Muscle layer of duodenum (tissue), 2 donors: ENCODE measurements at regions not wholly inside any gene's neighbourhood (a gene's known extent, or its start where the extent isn't known, plus 50 kb on each side); places are given as distances from the start of the nearest gene placed in this dataset.
"Not testable (repeated sequence)": the region's sequence is repeated elsewhere in the genome, so short reads cannot be mapped to it uniquely, and the experiment has no call there.

Experiments
- H3K27ac ChIP-seq: one replicate; pipeline ENCODE4 v1.7.0; 2013; ENCODE audit warnings: mild to moderate bottlenecking, low read length
- H3K27me3 ChIP-seq: one replicate; pipeline ENCODE4 v1.7.0; 2013; ENCODE audit warnings: low read depth, mild to moderate bottlenecking, control low read depth, low read length
- H3K36me3 ChIP-seq, 2 donors: one replicate each; pipeline ENCODE4 v1.7.0; 2013; ENCODE audit warnings: low read length in 2 of 2, control low read depth in 1 of 2, mild to moderate bottlenecking in 1 of 2; ENCODE audit not compliant: insufficient read depth in 2 of 2, control insufficient read depth in 1 of 2
- H3K4me1 ChIP-seq, 2 donors: one replicate each; pipeline ENCODE4 v1.7.0; 2013; ENCODE audit warnings: low read length in 2 of 2, mild to moderate bottlenecking in 2 of 2, control low read depth in 1 of 2, moderate library complexity in 1 of 2; ENCODE audit not compliant: insufficient read depth in 2 of 2, control insufficient read depth in 1 of 2
- H3K4me3 ChIP-seq, 2 donors: one replicate each; pipeline ENCODE4 v1.7.0; 2013; ENCODE audit warnings: low read length in 2 of 2, low read depth in 1 of 2, mild to moderate bottlenecking in 1 of 2
- H3K9me3 ChIP-seq, 2 donors: one replicate each; pipeline ENCODE4 v1.7.0; 2013; ENCODE audit warnings: low read length in 2 of 2, control low read depth in 1 of 2, mild to moderate bottlenecking in 1 of 2; ENCODE audit not compliant: control insufficient read depth in 1 of 2
- donor health status: healthy.

GRCh38 chr5:94064025-94064424 is 322.6 kb upstream of the POU5F2 start:
- Histone ChIP-seq H3K27me3 (no peaks in the 10 kb centered on the region), H3K27ac (no peak overlapping the region), H3K36me3 (peaks cover 0 to 10% of the 10 kb centered on the region in 2 donors), H3K9me3 (peaks cover 5 to 27% of the 10 kb centered on the region in 2 donors), H3K4me3 (no peak overlapping the region), H3K4me1 (no peaks in the 10 kb centered on the region)

- H3K4me3 ChIP-seq, result no peak overlapping the region
Observed at GRCh38 chr5:94057655-94058054, 316.3 kb upstream of the POU5F2 start.

GRCh38 chr5:94057217-94057616 is 315.8 kb upstream of the POU5F2 start:
- no peaks in the 10 kb centered on the region for H3K36me3 ChIP-seq
- no peaks in the 10 kb centered on the region for H3K27me3 ChIP-seq
- H3K27ac ChIP-seq, result no peak overlapping the region
- no peak overlapping the region for H3K4me3 ChIP-seq
- H3K9me3 ChIP-seq, result no peaks in the 10 kb centered on the region
- no peaks in the 10 kb centered on the region for H3K4me1 ChIP-seq

More at GRCh38 chr5:94057655-94058054, 316.3 kb upstream of the POU5F2 start:
- Histone ChIP-seq H3K9me3 (no peaks in the 10 kb centered on the region), H3K27ac (no peak overlapping the region), H3K27me3 (no peaks in the 10 kb centered on the region), H3K4me1 (no peaks in the 10 kb centered on the region), H3K36me3 (no peaks in the 10 kb centered on the region)

- H3K4me1 ChIP-seq, H3K9me3 ChIP-seq, H3K4me3 ChIP-seq, H3K27me3 ChIP-seq, H3K27ac ChIP-seq: not testable (repeated sequence)
- H3K36me3 ChIP-seq, result peaks cover 8 to 10% of the 10 kb centered on the region in 2 donors
Observed at GRCh38 chr5:94049307-94049922, 308.0 kb upstream of the POU5F2 start.

- H3K27me3 ChIP-seq, result no peaks in the 10 kb centered on the region
- H3K27ac ChIP-seq, result no peak overlapping the region
- no peak overlapping the region for H3K4me3 ChIP-seq
- H3K36me3 ChIP-seq, result peaks cover 10 to 14% of the 10 kb centered on the region in 2 donors
- H3K4me1 ChIP-seq, result no peaks in the 10 kb centered on the region
- no peaks in the 10 kb centered on the region for H3K9me3 ChIP-seq
Observed at GRCh38 chr5:94045839-94046782, 304.7 kb upstream of the POU5F2 start.

GRCh38 chr5:94043311-94043710 is 301.9 kb upstream of the POU5F2 start:
- H3K36me3 ChIP-seq, result peaks cover 4 to 13% of the 10 kb centered on the region in 2 donors

GRCh38 chr5:94040591-94041148 is 299.3 kb upstream of the POU5F2 start:
- H3K27ac ChIP-seq, result no peak overlapping the region
- H3K4me3 ChIP-seq, result no peak overlapping the region
- no peaks in the 10 kb centered on the region for H3K27me3 ChIP-seq
- H3K4me1 ChIP-seq, result no peaks in the 10 kb centered on the region
- no peaks in the 10 kb centered on the region for H3K9me3 ChIP-seq
- H3K36me3 ChIP-seq, result peaks cover 0 to 11% of the 10 kb centered on the region in 2 donors

More at GRCh38 chr5:94043311-94043710, 301.9 kb upstream of the POU5F2 start:
- Histone ChIP-seq H3K27ac (no peak overlapping the region), H3K9me3 (no peaks in the 10 kb centered on the region), H3K4me1 (no peaks in the 10 kb centered on the region), H3K4me3 (no peak overlapping the region), H3K27me3 (no peaks in the 10 kb centered on the region)

GRCh38 chr5:94039101-94039500 is 297.7 kb upstream of the POU5F2 start:
- H3K27me3 ChIP-seq, result no peaks in the 10 kb centered on the region
- H3K9me3 ChIP-seq, result no peaks in the 10 kb centered on the region
- no peak overlapping the region for H3K4me3 ChIP-seq
- H3K36me3 ChIP-seq, result peaks cover 0 to 7% of the 10 kb centered on the region in 2 donors
- H3K4me1 ChIP-seq, result no peaks in the 10 kb centered on the region
- no peak overlapping the region for H3K27ac ChIP-seq

- Histone ChIP-seq H3K4me3 (no peak overlapping the region), H3K27me3 (no peaks in the 10 kb centered on the region), H3K27ac (no peak overlapping the region), H3K9me3 (no peaks in the 10 kb centered on the region), H3K36me3 (peaks cover 0 to 5% of the 10 kb centered on the region in 2 donors), H3K4me1 (no peaks in the 10 kb centered on the region)
Observed at GRCh38 chr5:94031631-94032030, 290.2 kb upstream of the POU5F2 start.

GRCh38 chr5:94028001-94028400 is 286.6 kb upstream of the POU5F2 start:
- no peak overlapping the region for H3K27ac ChIP-seq
- no peak overlapping the region for H3K4me3 ChIP-seq
- H3K4me1 ChIP-seq, result no peaks in the 10 kb centered on the region
- no peaks in the 10 kb centered on the region for H3K36me3 ChIP-seq
- H3K9me3 ChIP-seq, result no peaks in the 10 kb centered on the region
- no peaks in the 10 kb centered on the region for H3K27me3 ChIP-seq

GRCh38 chr5:94027145-94027544 is 285.7 kb upstream of the POU5F2 start:
- H3K4me1 ChIP-seq, result no peaks in the 10 kb centered on the region
- no peaks in the 10 kb centered on the region for H3K36me3 ChIP-seq
- H3K4me3 ChIP-seq, result no peak overlapping the region
- H3K27ac ChIP-seq, result no peak overlapping the region
- H3K9me3 ChIP-seq, result no peaks in the 10 kb centered on the region
- no peaks in the 10 kb centered on the region for H3K27me3 ChIP-seq
